NCI-H146 treated with DMSO at 0.1 percent for 48 hours (cell line): ENCODE measurements at regions not wholly inside any gene's neighbourhood (a gene's known extent, or its start where the extent isn't known, plus 50 kb on each side); places are given as distances from the start of the nearest gene placed in this dataset.
"Not testable (repeated sequence)": the region's sequence is repeated elsewhere in the genome, so short reads cannot be mapped to it uniquely, and the experiment has no call there.

ENCODE experiments used
- DNase-seq: peaks from one replicate; lab custom pipeline; 2025; ENCODE audit not compliant: unreplicated experiment; lab: John Stamatoyannopoulos, UW

GRCh38 chr13:81907787-81908372 is 1567.0 kb upstream of the SPRY2 start:
- DNase-seq = no peak

- DNase-seq = no peak
Observed at GRCh38 chr13:81888855-81889254, 1547.9 kb upstream of the SPRY2 start.

- DNase-seq = no peak
Observed at GRCh38 chr13:81874681-81875661, 1534.0 kb upstream of the SPRY2 start.

GRCh38 chr13:81874253-81874652 is 1533.3 kb upstream of the SPRY2 start:
- DNase-seq = no peak

- DNase-seq = no peak
Observed at GRCh38 chr13:81872581-81872980, 1531.7 kb upstream of the SPRY2 start.

- DNase-seq = not testable (repeated sequence)
Observed at GRCh38 chr13:81871751-81872325, 1530.9 kb upstream of the SPRY2 start.

GRCh38 chr13:81848291-81848690 is 1507.4 kb upstream of the SPRY2 start:
- DNase-seq = no peak

- DNase-seq = no peak
Observed at GRCh38 chr13:81846771-81847170, 1505.8 kb upstream of the SPRY2 start.

GRCh38 chr13:81821259-81821658 is 1480.3 kb upstream of the SPRY2 start:
- no peak for DNase-seq

GRCh38 chr13:81800433-81800832 is 1459.5 kb upstream of the SPRY2 start:
- no peak for DNase-seq

- no peak for DNase-seq
Observed at GRCh38 chr13:81795710-81796109, 1454.8 kb upstream of the SPRY2 start.

- no peak for DNase-seq
Observed at GRCh38 chr13:81791641-81792040, 1450.7 kb upstream of the SPRY2 start.

- DNase-seq = no peak
Observed at GRCh38 chr13:81781471-81781870, 1440.5 kb upstream of the SPRY2 start.

GRCh38 chr13:81779876-81780275 is 1439.0 kb upstream of the SPRY2 start:
- no peak for DNase-seq

- DNase-seq = no peak
Observed at GRCh38 chr13:81778350-81778749, 1437.4 kb upstream of the SPRY2 start.

- no peak for DNase-seq
Observed at GRCh38 chr13:81773263-81773662, 1432.3 kb upstream of the SPRY2 start.

GRCh38 chr13:81771951-81772350 is 1431.0 kb upstream of the SPRY2 start:
- no peak for DNase-seq

GRCh38 chr13:81770868-81771505 is 1430.1 kb upstream of the SPRY2 start:
- no peak for DNase-seq

GRCh38 chr13:81762449-81762848 is 1421.5 kb upstream of the SPRY2 start:
- DNase-seq = no peak

GRCh38 chr13:81760316-81760715 is 1419.4 kb upstream of the SPRY2 start:
- no peak for DNase-seq

- DNase-seq = no peak
Observed at GRCh38 chr13:81757348-81757970, 1416.5 kb upstream of the SPRY2 start.
